ENCODE measurements at regions not wholly inside any gene's neighbourhood (a gene's known extent, or its start where the extent isn't known, plus 50 kb on each side); places are given as distances from the start of the nearest gene placed in this dataset.

DNA sequence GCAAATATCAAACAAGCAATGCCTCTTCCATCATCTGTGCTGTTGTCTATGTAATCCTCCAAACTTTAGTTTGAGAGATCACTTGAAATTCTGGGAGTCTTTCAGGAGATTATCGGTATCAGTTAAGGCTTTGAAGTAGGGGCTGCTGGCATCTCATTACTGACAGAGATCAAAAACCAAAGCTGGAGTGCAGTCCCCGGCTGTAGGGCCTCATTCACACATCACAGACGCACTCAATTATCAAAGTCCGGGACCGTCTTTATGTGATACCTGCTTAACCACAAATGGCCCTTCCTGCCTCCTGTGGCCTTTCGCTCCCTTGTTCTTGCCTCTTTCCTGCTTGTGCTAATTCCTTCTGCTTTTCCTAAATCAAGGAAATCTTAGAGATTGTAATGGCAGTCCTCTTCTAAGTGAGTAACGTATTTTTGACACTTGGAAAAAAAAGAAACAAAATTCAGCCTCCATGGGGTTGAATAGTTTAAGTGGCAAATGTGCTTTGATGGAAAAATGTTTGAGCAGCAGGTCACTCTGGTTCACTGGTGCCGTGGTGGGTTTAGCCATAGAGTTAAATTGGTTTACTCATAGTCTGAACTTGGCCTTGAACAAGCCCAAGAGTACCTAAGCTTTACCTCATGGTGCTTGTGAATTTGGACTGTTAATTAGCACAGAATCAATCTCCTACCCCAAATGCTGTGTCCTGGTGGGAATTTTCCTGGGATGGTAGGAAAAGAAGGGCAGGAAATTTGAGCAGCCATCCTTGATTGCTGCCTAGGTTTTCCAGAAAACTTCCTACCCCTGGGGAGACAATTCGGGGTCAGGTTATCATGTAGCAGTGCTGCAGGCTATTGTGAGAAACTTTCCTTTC lies 178.9 kb upstream of the LYZL1 start:
- Histone ChIP-seq H3K4me3 (no peak overlapping the region), H3K27me3 (no peaks in the 10 kb centered on the region), H3K4me1 (peaks cover 0 to 4% (median 0%) of the 10 kb centered on the region in 12 donors), H3K27ac (no peak overlapping the region), H3K9me3 (no peaks in the 10 kb centered on the region), H3K36me3 (no peaks in the 10 kb centered on the region)
- intact Hi-C loops (cut with DNase I), result no loop called here
- 72 to 75% (median 74%) methylated on average over 9 of the region's 9 CpGs for WGBS, 4 donors
- no peak for DNase-seq
- no peak for TF ChIP-seq POLR2A (IDR thresholded peaks at IDR 0.05)
- TF ChIP-seq, protein P1, sequence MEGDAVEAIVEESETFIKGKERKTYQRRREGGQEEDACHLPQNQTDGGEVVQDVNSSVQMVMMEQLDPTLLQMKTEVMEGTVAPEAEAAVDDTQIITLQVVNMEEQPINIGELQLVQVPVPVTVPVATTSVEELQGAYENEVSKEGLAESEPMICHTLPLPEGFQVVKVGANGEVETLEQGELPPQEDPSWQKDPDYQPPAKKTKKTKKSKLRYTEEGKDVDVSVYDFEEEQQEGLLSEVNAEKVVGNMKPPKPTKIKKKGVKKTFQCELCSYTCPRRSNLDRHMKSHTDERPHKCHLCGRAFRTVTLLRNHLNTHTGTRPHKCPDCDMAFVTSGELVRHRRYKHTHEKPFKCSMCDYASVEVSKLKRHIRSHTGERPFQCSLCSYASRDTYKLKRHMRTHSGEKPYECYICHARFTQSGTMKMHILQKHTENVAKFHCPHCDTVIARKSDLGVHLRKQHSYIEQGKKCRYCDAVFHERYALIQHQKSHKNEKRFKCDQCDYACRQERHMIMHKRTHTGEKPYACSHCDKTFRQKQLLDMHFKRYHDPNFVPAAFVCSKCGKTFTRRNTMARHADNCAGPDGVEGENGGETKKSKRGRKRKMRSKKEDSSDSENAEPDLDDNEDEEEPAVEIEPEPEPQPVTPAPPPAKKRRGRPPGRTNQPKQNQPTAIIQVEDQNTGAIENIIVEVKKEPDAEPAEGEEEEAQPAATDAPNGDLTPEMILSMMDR (IDR thresholded peaks at IDR 0.05), result no peak
- no peak for ATAC-seq

DNA sequence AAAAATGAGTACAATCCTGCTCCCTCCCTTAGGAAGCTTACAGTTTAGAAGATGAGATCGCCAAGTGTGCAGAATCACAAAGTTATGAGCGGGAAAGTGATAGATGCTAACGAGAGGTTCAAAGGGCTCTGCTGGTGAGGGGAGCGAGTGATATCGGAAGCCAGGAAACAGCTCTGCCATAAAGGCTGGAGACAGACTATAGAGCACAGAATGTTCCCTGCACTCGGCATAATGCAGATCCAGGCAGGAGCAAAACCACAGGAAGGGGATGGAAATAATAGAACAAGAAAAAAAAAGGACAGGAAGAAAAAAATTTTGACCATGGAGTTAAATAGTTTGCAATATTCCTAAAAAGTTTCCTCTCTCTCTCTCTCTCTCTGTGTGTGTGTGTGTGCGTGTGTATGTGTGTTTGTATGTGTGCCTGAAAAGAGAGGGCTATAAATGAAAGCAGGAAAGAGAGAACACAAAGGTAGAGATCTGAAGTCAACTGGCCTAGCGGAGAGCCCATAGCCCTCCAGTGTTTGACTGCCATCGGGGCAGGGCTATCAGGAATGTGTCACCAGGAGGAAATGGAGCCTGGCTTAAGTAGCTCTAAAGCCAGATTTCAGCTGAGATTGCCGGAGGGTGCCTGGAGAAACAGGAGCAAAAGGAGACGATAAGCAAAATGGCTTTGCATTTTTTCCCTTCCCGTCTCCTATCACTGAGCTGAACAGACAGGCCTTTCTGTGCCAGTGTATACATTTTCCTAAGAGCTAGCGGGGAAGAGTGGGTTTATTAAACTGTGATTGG lies 175.8 kb upstream of the LYZL1 start:
- intact Hi-C loops (cut with DNase I), result no loop called here
- TF ChIP-seq, protein P1 (IDR thresholded peaks at IDR 0.05), result no peak
- no peak for TF ChIP-seq POLR2A (IDR thresholded peaks at IDR 0.05)
- Histone ChIP-seq H3K4me3 (no peak overlapping the region), H3K9me3 (peaks cover 0 to 26% (median 9%) of the 10 kb centered on the region in 12 donors), H3K27ac (no peak overlapping the region), H3K36me3 (no peaks in the 10 kb centered on the region), H3K27me3 (no peaks in the 10 kb centered on the region), H3K4me1 (no peaks in the 10 kb centered on the region)
- ATAC-seq (no peak), DNase-seq (no peak)
- WGBS, 4 donors, result 58 to 67% (median 63%) methylated on average over 13 of the region's 13 CpGs

DNA sequence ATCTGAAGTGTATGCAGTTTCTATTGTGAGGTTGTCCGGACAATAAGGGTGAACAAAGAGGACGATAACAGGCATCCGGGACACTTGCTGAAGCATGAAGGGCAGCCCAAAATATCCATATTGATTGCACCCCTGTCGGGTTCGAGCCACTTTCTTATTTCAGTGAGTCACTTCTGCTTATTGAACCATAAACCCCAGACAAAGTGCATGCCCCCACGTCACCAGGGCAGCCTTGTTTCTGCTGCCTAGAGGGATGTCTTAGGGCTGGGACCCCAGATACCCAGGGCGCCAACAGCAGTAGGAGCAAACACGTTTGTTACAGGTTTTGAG lies 175.3 kb upstream of the LYZL1 start:
- Histone ChIP-seq H3K9me3 (peaks cover 0 to 30% (median 12%) of the 10 kb centered on the region in 12 donors), H3K27ac (no peak overlapping the region), H3K4me3 (no peak overlapping the region), H3K36me3 (no peaks in the 10 kb centered on the region), H3K27me3 (no peaks in the 10 kb centered on the region), H3K4me1 (no peaks in the 10 kb centered on the region)
- WGBS, 4 donors, result 53 to 59% (median 58%) methylated on average over 8 of the region's 8 CpGs
- ATAC-seq, result no peak
- no peak for DNase-seq
- intact Hi-C loops (cut with DNase I), result no loop called here
- TF ChIP-seq, protein P1 (IDR thresholded peaks at IDR 0.05), result no peak
- no peak for TF ChIP-seq POLR2A (IDR thresholded peaks at IDR 0.05)

DNA sequence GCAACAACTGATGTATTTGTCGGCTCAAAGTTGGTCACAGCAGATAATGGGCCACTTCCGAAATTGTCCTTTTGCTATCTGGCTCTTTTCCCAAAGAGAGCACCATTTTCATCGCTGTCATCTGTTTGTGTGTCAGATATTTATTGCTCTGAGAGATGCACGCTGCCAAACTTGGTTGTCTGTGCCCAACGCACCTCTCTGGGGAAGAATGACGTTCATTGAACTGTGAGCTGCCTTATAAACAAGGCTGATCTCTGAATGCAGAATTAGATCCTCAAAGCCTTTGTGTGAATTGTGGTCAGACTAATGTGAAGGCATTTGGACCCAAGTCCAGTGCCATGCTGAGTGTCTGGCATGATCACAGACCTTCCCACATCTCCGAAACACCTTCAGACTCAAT lies 174.7 kb upstream of the LYZL1 start:
- Histone ChIP-seq H3K27me3 (no peaks in the 10 kb centered on the region), H3K4me1 (no peaks in the 10 kb centered on the region), H3K36me3 (no peaks in the 10 kb centered on the region), H3K4me3 (no peak overlapping the region), H3K9me3 (peaks cover 0 to 30% (median 12%) of the 10 kb centered on the region in 12 donors), H3K27ac (no peak overlapping the region)
- TF ChIP-seq POLR2A (IDR thresholded peaks at IDR 0.05), result no peak
- TF ChIP-seq, protein P1 (IDR thresholded peaks at IDR 0.05), result no peak
- WGBS, 4 donors, result 79 to 84% (median 82%) methylated on average over 7 of the region's 7 CpGs
- DNase-seq (no peak), ATAC-seq (no peak)
- intact Hi-C loops (cut with DNase I), result no loop called here

Data from heart left ventricle (tissue), 16 donors.